GM19238 (cell line): ENCODE measurements at regions not wholly inside any gene's neighbourhood (a gene's known extent, or its start where the extent isn't known, plus 50 kb on each side); places are given as distances from the start of the nearest gene placed in this dataset.

ENCODE experiments used
- DNase-seq: peaks from one replicate; pipeline ENCODE4 v3.0.0; 2011; ENCODE audit warnings: low spot score; ENCODE audit not compliant: insufficient read length

GRCh38 chr17:79521225-79521624 lies 89.6 kb downstream of the RBFOX3 start:
- DNase-seq = no peak

- DNase-seq = no peak
Observed at GRCh38 chr17:79520167-79521165, 90.4 kb downstream of the RBFOX3 start.

GRCh38 chr17:79519601-79520000 lies 91.2 kb downstream of the RBFOX3 start:
- no peak for DNase-seq

GRCh38 chr17:79518585-79519523 lies 92.0 kb downstream of the RBFOX3 start:
- no peak for DNase-seq

- no peak for DNase-seq
Observed at GRCh38 chr17:79517827-79518584, 92.8 kb downstream of the RBFOX3 start.

- DNase-seq = no peak
Observed at GRCh38 chr17:79515646-79516571, 94.9 kb downstream of the RBFOX3 start.

- DNase-seq = no peak
Observed at GRCh38 chr17:79515110-79515509, 95.7 kb downstream of the RBFOX3 start.

- DNase-seq = no peak
Observed at GRCh38 chr17:79513820-79514535, 96.9 kb downstream of the RBFOX3 start.

GRCh38 chr17:79513206-79513605 lies 97.6 kb downstream of the RBFOX3 start:
- DNase-seq = no peak

GRCh38 chr17:79511471-79511870 lies 99.4 kb downstream of the RBFOX3 start:
- DNase-seq = no peak

- no peak for DNase-seq
Observed at GRCh38 chr17:79510071-79510470, 100.8 kb downstream of the RBFOX3 start.

GRCh38 chr17:79509490-79509889 lies 101.4 kb downstream of the RBFOX3 start:
- no peak for DNase-seq

- no peak for DNase-seq
Observed at GRCh38 chr17:79509008-79509407, 101.8 kb downstream of the RBFOX3 start.

- no peak for DNase-seq
Observed at GRCh38 chr17:79508291-79508716, 102.5 kb downstream of the RBFOX3 start.

GRCh38 chr17:79506955-79507354 lies 103.9 kb downstream of the RBFOX3 start:
- DNase-seq = no peak

- no peak for DNase-seq
Observed at GRCh38 chr17:79506150-79506870, 104.5 kb downstream of the RBFOX3 start.

- DNase-seq = no peak
Observed at GRCh38 chr17:79505199-79505598, 105.7 kb downstream of the RBFOX3 start.

GRCh38 chr17:79504181-79504605 lies 106.7 kb downstream of the RBFOX3 start:
- DNase-seq = no peak
